LNCAP (cell line): ENCODE measurements at regions not wholly inside any gene's neighbourhood (a gene's known extent, or its start where the extent isn't known, plus 50 kb on each side); places are given as distances from the start of the nearest gene placed in this dataset.

Experiments
- TF ChIP-seq, protein P1 (sequence below): fragments of 450-650 bp; IDR thresholded peaks from 2 replicates; pipeline ENCODE4 v1.5.1; 2017; ENCODE audit warnings: mild to moderate bottlenecking

- TF ChIP-seq, protein P1, sequence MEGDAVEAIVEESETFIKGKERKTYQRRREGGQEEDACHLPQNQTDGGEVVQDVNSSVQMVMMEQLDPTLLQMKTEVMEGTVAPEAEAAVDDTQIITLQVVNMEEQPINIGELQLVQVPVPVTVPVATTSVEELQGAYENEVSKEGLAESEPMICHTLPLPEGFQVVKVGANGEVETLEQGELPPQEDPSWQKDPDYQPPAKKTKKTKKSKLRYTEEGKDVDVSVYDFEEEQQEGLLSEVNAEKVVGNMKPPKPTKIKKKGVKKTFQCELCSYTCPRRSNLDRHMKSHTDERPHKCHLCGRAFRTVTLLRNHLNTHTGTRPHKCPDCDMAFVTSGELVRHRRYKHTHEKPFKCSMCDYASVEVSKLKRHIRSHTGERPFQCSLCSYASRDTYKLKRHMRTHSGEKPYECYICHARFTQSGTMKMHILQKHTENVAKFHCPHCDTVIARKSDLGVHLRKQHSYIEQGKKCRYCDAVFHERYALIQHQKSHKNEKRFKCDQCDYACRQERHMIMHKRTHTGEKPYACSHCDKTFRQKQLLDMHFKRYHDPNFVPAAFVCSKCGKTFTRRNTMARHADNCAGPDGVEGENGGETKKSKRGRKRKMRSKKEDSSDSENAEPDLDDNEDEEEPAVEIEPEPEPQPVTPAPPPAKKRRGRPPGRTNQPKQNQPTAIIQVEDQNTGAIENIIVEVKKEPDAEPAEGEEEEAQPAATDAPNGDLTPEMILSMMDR: no peak
Measured at GRCh38 chr3:22893644-22894325, 309.3 kb upstream of the UBE2E2 start.

DNA sequence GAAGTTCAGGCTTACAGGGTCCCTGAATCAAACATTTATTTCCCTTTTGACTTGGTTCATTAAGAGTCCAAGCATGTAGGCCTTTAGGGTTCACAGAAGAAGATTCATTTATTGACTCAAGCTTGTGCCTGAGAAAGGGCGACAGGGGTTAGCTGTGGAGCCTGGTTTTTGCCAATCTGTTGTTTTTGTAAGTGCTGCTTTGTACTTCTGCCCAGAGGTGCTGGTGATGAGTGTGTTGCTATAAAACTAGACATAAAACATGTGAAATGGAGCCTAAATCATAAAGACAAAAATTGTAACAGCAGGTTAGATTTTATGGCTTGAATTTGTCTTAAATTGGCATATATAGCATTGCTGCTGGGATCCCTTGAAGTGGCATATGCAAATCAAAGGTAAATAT is 308.3 kb upstream of the UBE2E2 start:
- TF ChIP-seq, protein P1: no peak

- TF ChIP-seq, protein P1: no peak
Measured at GRCh38 chr3:22895671-22896070, 307.5 kb upstream of the UBE2E2 start.

GRCh38 chr3:22898558-22898957 is 304.6 kb upstream of the UBE2E2 start:
- TF ChIP-seq, protein P1: no peak

GRCh38 chr3:22899441-22899840 is 303.7 kb upstream of the UBE2E2 start:
- TF ChIP-seq, protein P1: no peak

DNA sequence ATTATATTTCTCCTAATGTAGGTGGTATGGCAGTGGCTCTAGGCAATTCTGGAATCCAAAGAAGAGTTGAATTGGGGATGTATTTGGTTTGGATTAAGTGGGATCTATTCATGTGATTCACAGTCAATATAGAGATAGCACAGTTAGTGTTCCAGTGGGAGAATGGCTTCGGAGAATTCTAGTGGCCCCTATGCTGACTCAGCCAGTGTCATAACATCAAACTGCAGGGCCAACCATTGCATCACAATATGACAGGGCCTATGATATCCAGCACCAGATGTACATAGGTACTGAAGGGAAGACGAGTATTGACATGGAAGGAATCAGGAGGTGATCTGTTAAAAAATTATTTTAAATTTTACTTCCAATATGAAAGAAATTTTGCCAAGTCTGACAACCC is 302.8 kb upstream of the UBE2E2 start:
- TF ChIP-seq, protein P1: no peak

DNA sequence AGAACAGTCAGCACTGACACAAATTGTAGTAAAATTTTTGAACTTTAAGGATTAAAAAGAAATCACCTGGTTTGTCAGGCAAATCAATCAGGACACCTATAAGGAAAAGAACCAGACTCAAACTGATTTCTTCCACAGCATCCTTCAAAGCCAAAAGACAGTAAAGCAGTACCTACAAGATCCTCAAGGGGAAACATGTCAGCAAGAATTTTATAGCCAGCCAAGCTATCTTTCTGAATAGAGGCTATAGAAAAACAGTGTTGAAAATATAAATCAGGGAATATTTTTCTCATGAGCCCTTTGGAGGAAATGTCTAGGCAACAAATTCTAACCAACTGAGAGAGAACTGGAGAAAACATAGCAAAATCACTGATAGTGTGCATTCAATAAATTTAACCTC is 301.4 kb upstream of the UBE2E2 start:
- TF ChIP-seq, protein P1: no peak
